ENCODE measurements at regions not wholly inside any gene's neighbourhood (a gene's known extent, or its start where the extent isn't known, plus 50 kb on each side); places are given as distances from the start of the nearest gene placed in this dataset.

- DNase-seq: peak in 1 of 14 donors; percentile 27
Measured at GRCh38 chr3:159828542-159828943, 160.1 kb upstream of the IL12A start.

DNA sequence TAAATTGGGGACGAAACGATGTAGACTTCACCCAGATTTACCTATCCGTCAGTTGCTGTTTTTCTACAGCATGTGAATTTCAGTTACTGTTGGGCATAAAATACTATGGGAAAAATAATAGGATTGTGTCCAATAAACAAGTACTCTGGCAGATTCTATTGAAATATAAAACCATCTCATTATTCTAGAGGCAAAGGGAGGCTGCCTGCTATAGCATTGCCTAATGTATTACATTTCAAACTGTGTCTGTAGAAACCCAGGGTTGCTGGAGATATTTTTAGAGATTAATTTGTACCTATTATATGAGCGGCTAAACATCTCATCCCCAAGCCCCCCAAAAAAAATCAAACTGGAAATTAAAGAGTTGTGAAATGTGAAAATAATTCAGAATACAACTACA lies 159.6 kb upstream of the IL12A start:
- DNase-seq: no peak

GRCh38 chr3:159829539-159830227 lies 159.0 kb upstream of the IL12A start:
- peak in 2 of 14 donors; percentile 27 to 31 for DNase-seq

DNA sequence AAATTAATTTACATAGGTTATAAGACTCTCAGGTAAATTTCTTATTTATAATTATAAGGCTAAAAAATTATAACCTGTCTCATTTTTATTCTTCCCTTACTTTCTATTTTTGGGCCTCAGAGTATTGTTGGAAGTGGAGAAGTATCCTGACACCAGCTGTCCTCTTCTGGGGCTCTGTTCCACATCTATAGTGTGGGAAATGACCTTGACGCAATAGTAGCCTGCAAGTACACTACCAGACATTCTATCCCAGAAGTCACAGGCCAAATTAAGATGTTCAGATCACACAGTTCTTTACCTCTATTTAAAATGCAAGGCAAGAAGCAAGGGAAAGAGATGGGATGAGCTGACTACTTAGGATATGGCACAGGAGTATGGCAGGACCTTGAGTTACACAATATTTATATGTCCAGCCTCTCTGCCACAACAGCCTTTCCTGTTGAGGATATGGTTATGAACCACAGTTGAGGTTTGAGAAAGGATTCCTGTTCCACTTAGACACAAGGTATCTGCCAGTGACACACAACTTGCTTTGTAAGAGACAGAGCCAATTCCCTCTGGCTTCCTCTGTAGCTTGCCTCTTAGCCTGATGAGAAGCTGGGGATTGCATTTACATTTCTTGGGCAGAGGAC lies 158.0 kb upstream of the IL12A start:
- no peak for DNase-seq

GRCh38 chr3:159831466-159831865 lies 157.2 kb upstream of the IL12A start:
- DNase-seq: no peak

- DNase-seq: no peak
Measured at GRCh38 chr3:159832024-159832423, 156.6 kb upstream of the IL12A start.

GRCh38 chr3:159835126-159835525 lies 153.5 kb upstream of the IL12A start:
- no peak for DNase-seq

DNA sequence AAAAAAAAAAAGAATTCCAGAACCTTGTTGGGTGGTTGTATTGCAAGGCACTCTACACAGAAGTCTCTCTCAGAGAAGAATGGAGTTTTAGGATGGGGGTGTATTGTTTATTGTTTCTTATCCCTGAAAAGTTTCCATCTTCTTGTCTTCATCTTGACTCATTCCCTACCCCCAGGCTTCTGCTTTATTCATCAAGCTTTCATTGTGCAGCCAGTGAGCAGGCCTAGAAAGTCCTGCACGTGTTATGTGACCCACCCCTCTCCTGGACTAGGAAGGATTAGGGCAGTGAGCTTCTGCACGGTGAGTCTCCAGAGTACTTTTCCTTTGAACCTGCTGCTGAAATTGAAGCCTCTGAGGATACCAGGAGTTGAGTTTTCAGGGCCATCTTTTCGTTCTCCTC lies 150.9 kb upstream of the IL12A start:
- DNase-seq: no peak

- peak in 1 of 14 donors; percentile 18 for DNase-seq
Measured at GRCh38 chr3:159838938-159839337, 149.7 kb upstream of the IL12A start.

- DNase-seq: peak; percentile 10 to 90 (median 81)
Measured at GRCh38 chr3:159839561-159840379, 148.9 kb upstream of the IL12A start, which contains the start of gene SCHIP1. Gene SCHIP1 (plus strand): TSS chr3:159839861.

GRCh38 chr3:159840703-159841299 lies 147.8 kb upstream of the IL12A start:
- peak in 2 of 14 donors; percentile 20 to 60 for DNase-seq

- peak in 1 of 14 donors; percentile 25 for DNase-seq
Measured at GRCh38 chr3:159841766-159842165, 146.9 kb upstream of the IL12A start.

DNA sequence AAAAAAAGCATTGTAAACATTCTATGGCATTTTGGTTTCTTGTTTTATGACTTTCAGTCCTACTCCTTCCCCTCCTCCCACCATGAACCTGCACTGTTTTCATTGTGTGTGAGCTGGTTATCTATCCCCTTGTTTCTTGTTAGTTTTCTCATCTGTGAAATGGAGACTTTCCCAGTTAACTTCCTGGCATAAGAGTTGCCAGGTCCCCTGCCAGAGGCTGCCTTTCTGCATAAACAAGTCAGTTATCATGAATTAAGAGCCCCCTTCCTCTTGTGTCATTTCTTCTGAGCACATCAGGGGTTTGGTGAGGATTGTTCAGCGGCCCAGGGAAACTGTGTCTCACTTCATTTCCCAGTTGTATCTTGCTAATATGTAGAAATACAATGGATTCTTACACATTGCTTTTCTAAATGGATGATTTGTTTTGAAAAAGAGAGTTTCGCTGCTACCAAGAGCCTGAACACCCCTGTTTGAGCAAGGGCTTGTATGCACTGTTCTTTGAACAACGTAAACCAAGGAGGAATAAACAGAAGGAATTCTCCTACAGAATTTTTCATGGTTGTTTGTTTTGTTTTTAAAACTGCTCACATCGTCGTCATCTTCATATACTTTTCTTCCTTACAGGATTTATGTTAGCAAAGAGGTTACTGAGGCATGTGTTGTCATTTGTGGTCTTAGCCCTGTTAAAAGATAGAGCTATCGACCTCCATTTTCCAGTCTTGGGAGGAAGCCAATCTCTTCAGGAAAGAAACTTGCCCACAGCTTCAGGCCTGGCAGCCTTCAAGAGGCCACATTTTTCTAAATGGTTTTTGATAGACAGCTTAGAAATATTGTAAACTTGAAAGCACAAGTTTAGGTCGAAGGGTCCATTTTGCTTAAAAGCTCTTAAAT lies 144.6 kb upstream of the IL12A start:
- DNase-seq: peak in 2 of 14 donors; percentile 23 to 61

DNA sequence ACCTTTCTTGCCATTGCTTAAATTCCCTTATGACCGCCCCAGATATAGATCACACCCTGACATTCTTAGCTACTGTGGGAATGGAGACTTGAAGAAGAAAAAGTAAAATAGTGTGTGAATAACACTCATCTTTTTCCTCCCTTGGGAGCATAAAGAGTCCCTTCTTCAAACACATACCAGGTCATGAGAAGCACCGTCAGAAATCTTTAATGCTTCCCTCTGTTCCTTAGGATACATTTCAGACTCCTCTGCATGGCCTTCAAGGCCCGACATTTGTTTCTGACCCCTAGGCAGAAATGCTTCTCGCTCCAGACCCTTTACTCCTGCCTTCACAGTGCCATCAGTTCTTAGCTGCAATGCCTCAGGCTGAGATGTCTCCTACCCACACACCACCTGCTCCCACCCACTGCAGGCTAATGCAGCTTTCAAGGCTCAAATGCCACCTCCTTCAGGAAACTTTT lies 143.8 kb upstream of the IL12A start:
- DNase-seq: peak in 1 of 14 donors; percentile 55

DNA sequence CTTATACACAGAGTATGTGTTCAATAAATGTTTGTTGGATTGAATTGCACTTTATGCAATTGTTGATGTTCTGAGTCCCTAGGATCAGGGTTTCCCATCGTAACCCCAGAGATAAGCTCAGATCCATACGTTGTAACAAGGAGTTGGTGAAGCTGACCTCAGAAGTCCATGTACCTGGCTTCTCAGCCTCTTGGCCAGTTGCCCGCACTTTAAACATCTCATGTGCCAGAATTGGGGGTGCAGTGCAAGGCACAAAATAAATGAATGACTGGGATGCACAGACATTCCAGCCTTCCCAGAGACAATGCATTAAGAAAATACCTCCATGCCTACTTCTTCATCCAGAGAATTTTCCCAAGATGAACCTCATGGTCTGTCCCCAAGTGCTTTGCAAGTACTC lies 142.9 kb upstream of the IL12A start:
- peak in 1 of 14 donors; percentile 50 for DNase-seq

- DNase-seq: no peak
Measured at GRCh38 chr3:159846255-159846654, 142.4 kb upstream of the IL12A start.

DNA sequence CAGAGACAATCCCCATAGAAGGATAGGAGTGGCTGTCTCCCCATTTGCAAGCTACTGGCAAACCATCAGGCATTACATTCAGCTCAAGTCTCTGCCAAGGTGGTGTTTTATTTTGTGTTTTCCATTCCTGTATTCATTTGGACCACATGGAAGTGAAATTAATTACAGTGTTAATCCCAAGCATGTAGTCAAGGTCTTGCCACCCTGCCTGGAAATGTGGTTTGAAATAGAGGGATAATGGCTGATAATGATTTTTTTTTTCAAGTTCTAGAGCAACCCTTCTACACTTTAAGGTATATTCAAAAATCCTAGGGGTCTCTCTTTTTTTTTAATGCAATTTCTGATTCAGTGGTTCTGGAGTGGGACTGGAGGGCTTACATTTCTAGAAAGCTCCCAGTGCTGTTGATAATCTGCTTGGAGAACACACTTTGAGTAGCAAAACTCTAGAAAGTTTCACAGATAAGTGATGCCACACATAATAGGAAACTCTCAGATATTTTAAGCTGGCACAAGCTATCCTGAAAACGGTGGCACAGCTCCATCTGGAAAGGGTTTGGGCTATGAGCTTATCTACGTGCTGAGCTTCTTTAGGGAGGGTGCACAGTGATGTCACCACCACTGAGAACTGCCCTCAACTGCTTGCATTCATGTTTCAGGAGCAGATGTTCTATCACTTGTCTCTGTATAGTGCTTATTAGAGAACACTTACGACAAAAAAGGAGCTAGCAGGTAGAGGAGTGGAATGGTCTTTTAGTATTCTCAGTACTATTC lies 140.1 kb upstream of the IL12A start:
- peak in 1 of 14 donors; percentile 63 for DNase-seq

DNA sequence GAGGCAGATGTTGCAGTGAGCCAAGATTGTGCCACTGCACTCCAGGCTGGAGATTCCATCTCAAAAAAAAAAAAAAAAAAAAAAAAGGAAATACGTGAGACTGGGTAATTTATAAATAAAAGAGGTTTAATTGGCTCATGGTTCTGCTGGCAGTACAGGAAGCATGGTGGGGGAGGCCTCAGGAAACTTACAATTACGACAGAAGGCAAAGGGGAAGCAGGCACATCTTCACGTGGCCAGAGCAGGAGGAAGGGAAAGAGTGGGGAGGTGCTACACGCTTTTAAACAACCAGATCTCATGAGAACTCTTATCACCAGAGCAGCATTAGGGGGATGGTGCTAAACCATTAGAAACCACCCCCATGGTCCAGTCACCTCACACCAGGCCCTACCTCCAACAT lies 138.2 kb upstream of the IL12A start:
- no peak for DNase-seq

GRCh38 chr3:159852266-159852665 lies 136.4 kb upstream of the IL12A start:
- DNase-seq: no peak

GRCh38 chr3:159852821-159853505 lies 135.7 kb upstream of the IL12A start:
- peak in 10 of 14 donors; percentile 38 to 81 (median 64) for DNase-seq

All from C1 segment of cervical spinal cord (tissue), 14 donors.